GM19328 (cell line): ENCODE measurements at regions not wholly inside any gene's neighbourhood (a gene's known extent, or its start where the extent isn't known, plus 50 kb on each side); places are given as distances from the start of the nearest gene placed in this dataset.

ENCODE experiments used
- ATAC-seq: cut with Tn5 transposase; IDR thresholded peaks from one replicate; pipeline ENCODE4 v1.9.1; 2021; ENCODE audit warnings: mild to moderate bottlenecking, moderate library complexity; ENCODE audit not compliant: unreplicated experiment

DNA sequence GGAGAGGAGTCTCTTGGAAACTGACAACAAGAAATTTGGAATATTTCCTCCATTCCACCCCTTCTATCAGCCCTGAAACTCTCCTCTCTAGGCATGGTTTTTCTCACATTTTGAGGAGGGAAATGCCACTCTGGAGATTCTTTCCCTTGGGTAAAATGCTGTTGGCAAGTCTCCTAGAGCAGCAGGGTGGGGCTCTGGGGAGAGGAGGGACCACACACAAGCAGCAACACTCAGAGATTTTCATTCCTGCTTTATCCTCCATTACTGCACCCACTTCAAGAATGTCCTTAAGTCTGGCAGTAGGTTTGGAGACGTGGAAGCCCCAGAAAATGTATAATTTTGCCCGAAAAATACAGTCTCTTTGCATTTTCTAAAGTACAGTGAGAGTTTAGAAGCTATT lies 130.8 kb upstream of the FLRT2 start:
- ATAC-seq: no peak

DNA sequence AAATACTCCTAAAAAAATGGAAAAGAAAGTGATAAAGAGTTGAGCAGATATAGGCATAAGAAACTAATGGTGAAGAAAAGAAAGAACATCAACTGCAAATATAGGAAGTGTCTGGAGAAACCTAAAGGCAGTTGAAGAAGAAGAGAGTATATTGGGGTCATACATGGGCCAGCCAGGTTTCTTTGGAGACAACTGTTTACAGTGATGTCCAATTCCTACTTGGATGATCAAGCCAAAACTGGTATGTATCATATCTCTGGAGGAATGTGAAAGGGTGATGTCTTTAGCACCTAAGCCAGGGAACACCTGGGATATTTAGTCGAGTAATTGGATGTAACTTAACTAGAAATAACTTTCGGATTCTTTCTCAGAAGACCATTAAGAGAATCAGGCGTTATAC lies 129.3 kb upstream of the FLRT2 start:
- no peak for ATAC-seq

GRCh38 chr14:85401384-85401783 lies 128.6 kb upstream of the FLRT2 start:
- ATAC-seq: no peak

DNA sequence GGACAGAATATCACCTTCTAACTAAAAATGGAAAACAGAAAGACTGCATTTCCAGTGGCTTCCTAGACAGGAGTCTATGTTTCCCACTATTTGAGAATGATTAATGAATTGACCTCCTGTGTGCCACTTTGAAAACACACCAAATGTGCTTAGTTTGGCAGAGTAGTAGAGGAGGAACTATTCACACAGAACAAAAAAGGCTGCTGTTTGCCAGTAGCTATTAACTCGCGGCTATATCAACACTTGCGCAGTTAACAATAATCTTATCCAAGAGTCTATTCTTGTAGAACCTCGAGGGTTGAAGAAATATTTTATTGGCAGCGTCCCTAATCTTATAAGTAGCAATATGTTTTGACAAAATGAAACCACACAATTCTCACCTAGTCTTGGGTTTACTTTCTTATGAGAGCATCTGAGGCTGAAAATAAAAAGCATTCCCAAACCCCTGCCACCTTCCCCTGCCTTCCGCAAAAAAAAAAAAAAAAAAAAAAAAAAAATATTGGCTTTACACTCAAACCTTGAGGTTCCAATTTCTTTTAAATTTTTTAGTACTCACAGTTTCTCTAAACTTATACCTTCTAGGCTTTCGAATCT lies 127.3 kb upstream of the FLRT2 start:
- no peak for ATAC-seq

DNA sequence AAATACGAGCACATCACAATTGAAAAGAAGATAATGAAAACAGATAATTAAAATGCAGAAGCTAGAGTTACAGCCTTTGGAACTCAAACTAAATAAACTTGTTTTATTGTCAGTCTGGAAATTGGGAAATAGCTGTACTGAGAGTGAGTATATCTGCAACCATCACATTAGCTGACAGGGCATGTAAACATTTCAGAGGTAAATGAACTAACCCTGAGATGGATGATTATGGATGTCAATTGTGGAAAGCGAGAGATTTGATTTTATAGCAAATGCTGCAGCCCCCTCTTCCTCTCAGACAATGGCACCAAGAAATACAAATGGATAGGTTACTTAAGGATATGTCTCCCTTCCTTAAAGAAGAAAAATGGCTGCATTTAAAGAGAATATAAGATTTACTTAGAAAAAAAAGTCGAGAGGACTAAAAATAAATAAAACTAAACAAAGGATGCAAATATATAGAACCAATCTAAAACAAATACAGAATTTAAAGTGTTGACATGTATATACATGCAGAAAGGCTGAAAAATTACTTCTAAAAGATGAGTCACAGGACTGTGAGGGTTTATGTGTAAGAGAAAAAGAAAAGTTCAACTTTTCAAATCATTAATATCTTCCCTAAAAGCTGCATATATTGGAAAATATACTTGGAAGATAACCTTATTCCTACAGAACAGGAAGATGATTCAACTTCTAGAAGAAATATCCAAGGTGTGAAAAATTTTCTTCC lies 120.3 kb upstream of the FLRT2 start:
- no peak for ATAC-seq

DNA sequence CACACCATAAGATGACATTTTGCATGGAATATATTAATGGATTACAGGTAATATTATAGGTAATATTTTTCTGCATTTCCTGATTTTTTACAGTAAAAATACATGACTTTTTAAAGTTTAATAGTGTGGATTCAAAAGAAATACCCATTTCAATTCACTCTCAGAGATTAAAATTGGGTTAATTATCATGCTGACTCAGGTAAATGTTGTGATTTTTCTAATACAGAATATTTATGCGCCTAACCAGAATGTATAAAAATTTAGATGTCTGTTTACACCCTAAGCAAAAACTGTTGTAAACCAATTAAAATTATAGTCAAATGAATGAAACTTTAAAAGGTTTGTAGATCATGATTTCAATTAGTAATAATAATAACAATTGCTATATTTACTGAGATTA lies 117.2 kb upstream of the FLRT2 start:
- no peak for ATAC-seq

DNA sequence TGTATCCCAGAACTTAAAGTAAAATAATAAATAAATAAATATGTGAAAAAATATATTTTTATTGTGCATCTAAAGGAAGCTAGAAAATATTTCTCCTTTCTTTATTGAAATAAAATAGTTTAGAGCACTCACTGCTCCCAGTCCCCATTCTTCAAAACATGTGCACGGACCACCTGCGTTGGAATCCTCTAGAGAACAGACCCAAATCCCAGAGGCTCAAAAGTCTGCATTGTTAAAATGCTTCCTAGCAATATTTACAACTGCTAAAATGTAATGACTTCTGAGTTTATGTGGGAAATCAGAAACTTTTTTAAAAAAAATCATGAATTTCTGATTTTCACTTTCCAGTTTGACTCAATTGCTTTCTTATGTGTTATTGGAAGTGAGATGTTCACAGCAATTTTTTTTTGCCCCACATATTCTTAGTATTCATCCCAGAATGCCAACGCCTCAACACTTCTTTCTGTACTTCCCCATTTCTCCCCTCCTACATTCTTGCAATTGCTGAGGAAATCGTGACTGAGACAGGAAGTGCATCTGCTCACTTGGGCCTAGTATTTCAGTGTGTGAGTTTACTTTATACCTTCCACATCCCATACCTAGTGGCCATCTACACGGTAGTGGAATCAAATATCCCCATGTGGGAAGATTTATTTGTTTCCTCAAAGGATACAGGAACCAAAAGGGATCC lies 116.0 kb upstream of the FLRT2 start:
- no peak for ATAC-seq

DNA sequence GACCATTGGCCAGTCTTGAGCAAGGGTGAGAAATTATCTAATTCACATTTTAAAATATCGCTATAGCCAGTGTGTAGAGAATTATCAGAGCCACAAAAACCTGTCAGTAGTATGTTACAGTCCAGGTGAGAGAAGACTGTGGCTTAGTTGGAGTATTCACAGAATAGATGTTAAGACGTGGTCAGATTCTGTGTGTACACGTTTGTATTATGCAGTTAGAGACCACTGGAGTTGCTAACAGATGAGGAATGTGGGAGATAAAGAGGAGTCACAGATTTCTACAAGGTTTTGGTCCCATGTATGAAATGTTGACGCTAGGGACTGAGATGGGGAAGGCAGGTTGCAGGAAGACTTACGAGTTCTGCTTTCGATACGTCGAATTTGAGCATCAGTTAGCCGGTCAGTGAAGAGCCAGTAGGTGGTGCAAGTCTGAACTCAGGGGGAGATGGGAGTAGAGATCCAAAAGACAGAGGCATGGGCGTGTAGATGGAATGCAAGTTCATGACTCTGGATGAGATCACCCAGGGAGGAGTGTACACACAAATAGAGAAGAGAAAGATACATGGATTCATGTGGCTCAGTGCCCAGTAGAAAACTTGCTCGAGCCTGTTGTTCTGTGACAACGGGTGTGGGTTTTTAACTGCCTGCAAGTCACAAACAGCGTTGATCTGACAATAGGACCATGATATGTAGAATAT lies 114.8 kb upstream of the FLRT2 start:
- ATAC-seq: no peak

DNA sequence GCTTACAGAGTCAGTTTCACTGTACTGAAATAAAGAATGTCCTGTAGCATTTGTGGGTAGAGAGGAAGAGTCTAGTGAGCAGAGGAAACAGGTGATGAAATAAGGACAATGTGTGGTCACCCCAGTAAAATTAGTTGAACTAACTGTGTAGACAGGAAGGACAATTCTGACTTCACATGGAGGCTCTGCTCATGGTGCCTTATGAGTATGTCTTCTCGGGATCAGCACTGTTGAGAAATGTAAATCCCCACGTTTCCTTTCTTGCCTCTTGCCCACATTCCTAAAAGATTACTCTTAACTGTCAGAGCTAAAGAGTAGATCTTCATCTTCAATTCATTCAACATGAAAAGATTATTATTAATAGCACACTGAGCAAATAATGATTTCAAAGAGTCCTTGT lies 113.2 kb upstream of the FLRT2 start:
- ATAC-seq: no peak

DNA sequence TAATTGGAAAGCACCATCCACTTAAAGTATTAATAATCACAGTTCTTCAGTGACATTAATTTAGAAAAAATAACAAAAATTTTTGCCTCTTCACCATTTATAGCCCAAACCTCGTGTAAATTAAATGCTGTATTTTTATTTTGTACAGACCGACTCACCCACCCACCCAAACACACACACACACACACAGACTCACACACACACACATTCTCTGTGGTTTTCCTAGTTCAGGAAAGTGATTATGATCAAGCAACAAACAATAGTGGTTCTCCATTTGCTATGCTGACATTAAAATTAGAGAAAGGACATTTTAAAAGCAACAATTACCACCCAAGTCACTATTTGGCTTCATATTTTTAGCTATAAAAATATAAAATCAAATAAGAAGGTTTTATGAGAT lies 112.5 kb upstream of the FLRT2 start:
- no peak for ATAC-seq

DNA sequence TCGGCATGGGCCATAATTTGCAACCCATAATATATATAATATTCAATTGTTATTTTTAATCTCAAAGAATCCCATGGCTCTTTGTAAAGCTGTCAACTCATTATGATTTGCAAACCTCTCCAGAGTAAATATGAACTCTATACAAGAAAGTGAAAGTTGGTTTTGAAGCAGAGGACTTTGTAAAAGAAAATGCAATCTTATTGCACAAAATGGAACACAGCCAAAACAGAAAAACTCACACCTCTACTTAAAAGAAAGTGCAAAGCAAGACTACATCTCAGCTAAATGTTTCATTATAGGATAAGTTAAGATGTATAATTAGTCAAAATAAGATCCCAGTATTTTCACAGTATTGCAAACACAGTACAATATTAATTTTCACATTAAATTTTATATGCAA lies 111.2 kb upstream of the FLRT2 start:
- no peak for ATAC-seq

DNA sequence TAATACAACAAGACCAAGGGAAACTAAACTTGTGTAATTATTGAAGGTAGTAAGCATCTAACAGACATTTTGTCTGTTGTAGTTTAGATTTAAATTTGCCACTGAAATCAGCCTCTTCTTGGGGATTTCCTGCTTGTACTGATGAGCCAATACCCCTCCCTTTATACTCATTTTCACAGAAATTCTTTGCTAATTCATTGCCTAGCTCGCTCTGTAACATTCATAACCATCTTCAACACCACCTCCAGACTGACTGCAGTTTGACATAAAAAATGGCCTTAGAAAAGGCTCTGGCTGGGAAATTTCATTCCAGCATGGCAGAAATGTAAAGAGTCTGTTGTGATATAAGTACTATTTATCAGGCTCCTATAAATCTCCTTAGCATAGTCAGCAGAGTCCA lies 109.7 kb upstream of the FLRT2 start:
- no peak for ATAC-seq

DNA sequence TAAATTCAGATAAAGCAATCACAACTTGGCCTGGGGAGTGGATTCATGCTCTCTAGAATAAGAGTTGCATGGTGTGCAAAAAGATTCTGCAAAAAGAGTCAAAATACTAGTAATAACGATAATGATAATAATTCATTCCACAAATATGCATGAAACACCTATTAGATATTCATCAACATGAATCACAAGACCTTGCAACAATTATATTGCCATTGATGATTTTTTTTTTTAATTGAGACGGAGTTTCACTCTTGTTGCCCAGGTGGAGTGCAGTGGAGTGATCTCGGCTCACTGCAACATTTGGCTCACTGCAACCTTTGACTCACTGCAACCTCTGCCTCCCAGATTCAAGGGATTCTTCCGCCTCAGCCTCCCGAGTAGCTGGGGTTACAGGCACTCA lies 109.2 kb upstream of the FLRT2 start:
- ATAC-seq: no peak

DNA sequence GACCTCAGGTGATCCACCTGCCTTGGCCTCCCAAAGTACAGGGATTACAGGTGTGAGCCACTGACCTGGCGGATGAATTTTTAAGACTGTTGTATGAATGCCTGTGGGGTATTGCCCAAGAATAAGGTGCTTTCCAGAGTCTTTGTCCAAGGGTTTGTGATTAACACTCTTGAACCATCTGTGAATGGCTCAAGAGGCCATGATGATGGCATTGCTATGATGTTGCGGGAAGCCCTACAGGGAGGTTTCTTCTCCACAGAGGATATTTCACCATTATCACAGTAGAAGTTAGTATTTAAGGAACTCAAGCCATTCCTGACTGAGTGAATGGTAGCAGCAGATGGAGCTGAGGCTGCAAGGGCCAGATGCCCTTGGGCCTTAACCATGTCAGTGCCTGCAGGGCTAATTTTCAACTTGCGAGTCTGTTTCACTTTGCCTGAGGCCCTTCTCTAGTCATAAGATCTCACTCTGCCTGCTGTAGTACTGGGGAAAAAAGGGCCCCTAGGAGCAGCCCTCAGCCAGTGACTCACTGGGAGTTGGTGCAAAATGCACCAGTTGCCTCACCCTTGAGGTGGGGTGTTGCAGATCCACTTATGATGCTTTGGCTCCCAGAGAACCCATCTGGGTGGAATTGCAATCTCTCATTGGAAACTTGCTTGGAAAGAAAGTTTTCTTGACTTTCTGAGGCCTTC lies 108.6 kb upstream of the FLRT2 start:
- ATAC-seq: no peak

DNA sequence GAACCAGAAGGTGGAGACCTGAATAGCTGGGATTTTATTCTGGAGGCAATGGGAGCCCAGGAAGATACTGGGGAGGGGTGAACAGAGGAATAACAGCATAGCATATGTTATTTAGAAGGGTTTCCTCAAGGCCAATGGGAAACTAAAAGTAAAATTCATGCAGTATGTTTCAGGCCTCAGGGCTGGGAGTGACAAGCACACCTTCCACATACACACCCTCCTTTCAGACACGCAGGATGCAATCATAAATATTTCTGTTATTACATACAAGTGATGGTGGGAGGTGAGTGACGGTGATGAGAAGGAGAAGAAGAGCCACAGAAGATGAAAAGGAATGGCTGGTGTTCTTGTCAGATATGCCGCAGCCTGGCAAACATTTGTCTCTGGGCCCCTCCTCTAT lies 106.1 kb upstream of the FLRT2 start:
- no peak for ATAC-seq

DNA sequence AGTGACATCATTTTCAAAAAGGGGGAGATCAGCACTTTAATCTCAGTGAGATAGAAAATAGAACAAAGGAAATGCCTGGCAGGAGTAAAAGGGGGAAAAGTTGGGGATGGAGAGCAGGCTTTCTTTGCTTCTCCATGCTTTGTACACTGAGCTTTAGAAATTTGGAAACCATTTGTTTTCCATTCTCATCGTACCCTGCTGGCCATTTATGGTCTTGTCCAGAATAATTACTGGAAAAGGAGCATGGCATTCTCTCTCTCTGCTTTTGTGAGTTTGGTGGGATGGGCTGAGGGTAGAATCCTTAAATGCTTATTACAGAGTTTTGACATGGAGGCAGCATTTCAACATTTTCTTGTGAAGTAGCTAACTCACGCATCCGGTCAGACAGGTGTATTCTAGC lies 104.4 kb upstream of the FLRT2 start:
- no peak for ATAC-seq

DNA sequence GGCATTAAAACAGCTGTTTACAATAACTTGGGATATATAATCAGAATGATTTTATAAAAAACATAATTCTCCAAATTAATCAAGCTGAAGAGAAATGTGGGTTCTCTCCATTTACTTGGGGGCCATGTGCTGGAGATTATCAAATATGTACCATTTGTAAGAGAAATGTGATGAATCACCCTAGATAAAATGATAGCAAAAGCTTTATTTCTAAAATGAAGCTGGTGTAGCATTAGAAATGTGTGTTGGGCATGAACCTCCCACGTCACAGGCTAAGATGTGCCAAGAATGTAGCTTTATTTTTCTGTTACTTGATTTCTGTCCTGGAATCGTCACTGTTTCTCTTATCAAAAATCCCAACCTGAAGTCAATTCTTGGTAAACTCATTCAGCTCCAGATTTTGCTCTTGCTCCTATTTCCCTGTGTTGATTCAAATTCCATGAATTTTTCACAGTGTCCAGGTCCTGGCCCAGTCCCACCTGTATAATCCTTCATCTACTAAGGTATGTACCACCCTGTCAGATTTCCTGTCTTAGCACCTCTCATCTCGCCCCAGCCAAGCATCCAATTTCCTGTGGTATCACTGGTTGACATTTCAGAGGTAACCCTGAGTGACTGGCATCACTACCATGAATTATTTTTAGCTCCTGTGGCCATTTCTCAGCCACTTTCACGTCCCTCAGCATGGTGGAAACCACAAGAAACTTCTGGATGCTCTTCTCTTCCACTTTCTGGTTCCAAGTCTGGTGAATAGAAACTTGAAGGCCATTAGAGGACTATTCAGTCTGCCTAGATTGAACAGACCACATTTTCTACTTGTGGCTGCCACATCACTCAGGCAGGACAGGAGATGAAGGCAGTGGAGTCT lies 103.6 kb upstream of the FLRT2 start:
- no peak for ATAC-seq

- no peak for ATAC-seq
Observed at GRCh38 chr14:85428926-85429325, 101.0 kb upstream of the FLRT2 start.

DNA sequence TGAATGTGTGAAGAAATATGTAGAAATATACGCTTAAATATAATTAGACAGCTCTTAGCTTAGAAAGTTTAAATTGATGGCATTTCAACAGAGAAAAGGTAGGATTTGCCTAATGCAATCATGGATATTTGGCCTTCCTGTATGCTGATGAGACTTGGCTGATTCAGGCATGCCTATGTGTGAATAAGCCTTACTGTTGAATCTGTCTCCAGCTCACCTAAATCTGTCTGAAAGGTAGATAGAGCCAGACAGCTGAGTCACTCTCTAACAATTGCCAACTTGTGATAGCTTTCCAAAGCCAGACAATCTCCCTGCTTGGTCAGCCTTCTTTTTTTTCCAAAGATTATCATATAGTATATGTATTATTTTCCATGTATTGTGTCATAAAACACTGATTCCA lies 92.8 kb upstream of the FLRT2 start:
- ATAC-seq: no peak

GRCh38 chr14:85438001-85438400 lies 91.9 kb upstream of the FLRT2 start:
- no peak for ATAC-seq
